ENCODE measurements at regions not wholly inside any gene's neighbourhood (a gene's known extent, or its start where the extent isn't known, plus 50 kb on each side); places are given as distances from the start of the nearest gene placed in this dataset.

DNA sequence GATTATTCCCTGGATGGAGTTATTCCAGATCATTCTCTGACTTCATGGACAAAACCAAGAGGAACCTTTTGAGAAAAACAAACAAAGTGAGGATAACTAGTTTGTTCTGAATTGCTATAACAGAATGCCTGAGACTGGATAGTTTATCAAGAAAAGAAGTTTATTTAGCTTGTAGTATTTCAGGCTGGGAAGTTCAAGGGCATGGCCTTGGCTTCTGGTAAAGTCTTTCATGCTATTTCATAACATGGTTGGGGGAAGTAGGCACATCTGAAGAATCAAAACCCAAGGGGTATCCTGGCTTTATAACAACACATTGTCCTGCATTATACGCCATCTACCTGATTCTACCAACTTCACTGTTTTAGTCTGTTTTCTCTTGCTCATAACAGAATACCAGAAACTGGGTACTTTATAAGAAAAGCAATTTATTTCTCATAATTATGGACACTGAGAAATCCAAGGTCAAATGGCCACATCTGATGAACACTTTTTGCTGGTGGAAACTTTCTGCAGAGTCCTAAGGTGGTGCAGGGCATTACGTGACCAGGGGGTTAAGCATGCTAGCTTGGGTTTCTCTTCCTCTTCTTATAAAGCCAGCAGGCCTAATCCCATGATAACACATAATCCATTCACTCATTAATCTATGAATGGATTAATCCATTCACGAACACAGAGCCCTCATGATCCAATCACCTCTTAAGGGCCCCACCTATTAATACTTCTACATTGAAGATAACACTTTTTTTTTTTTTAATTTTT lies 186.1 kb upstream of the PRSS16 start:
- Histone ChIP-seq H3K27me3 (ENCODE audit: insufficient read depth, low read depth, severe bottlenecking) (peaks cover 81% of the 10 kb centered on the region), H3K9me3 (ENCODE audit: severe bottlenecking) (no peaks in the 10 kb centered on the region), H3K36me3 (no peaks in the 10 kb centered on the region), H3K27ac (no peak overlapping the region), H3K4me3 (ENCODE audit: low read depth, low read length) (no peak overlapping the region)
- DNase-seq: no peak
- TF ChIP-seq, protein P1, sequence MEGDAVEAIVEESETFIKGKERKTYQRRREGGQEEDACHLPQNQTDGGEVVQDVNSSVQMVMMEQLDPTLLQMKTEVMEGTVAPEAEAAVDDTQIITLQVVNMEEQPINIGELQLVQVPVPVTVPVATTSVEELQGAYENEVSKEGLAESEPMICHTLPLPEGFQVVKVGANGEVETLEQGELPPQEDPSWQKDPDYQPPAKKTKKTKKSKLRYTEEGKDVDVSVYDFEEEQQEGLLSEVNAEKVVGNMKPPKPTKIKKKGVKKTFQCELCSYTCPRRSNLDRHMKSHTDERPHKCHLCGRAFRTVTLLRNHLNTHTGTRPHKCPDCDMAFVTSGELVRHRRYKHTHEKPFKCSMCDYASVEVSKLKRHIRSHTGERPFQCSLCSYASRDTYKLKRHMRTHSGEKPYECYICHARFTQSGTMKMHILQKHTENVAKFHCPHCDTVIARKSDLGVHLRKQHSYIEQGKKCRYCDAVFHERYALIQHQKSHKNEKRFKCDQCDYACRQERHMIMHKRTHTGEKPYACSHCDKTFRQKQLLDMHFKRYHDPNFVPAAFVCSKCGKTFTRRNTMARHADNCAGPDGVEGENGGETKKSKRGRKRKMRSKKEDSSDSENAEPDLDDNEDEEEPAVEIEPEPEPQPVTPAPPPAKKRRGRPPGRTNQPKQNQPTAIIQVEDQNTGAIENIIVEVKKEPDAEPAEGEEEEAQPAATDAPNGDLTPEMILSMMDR (IDR thresholded peaks at IDR 0.05; ENCODE audit: low read depth, low read length): no peak

DNA sequence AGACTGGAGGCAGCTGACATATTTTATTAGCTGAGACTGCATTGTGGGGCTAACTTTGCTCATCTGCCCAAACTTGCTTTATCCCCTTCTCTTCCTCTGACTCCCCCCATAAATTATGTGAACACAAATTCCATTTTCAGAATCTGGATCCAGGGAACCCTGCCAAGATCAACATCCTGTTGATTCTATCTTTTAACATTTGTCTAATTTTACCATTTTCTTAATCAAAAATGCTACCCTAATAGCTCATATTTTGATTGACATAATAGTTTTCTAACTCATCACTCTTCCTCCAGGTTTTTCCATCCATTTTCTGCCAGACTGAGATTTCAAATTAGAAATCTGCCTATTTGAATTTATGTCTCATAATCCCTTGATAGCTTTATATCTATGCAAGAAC lies 184.7 kb upstream of the PRSS16 start:
- DNase-seq: no peak
- no peak overlapping the region for H3K4me3 ChIP-seq (ENCODE audit: low read depth, low read length)
- H3K9me3 ChIP-seq (ENCODE audit: severe bottlenecking): no peaks in the 10 kb centered on the region
- peaks cover 83% of the 10 kb centered on the region for H3K27me3 ChIP-seq (ENCODE audit: insufficient read depth, low read depth, severe bottlenecking)
- no peak overlapping the region for H3K27ac ChIP-seq
- no peaks in the 10 kb centered on the region for H3K36me3 ChIP-seq
- TF ChIP-seq, protein P1 (IDR thresholded peaks at IDR 0.05; ENCODE audit: low read depth, low read length): no peak

DNA sequence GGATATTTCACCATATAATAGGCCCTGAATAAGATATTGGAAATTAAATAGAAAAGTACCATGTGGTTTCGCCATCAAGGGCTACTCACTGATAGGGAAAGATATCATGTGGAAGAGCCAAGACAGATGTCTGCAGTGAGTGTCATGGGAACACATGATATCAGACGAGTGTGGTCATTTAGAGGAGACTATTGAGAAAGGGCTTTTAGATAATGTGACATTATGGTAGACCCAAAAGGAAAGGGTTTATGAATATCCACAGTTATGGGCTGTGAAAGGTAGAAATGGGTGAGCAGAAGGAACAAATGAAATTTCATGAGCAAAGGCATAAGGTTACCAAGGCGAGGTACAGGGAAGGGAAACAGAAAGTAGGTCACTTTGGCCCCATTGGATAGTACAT lies 182.3 kb upstream of the PRSS16 start:
- TF ChIP-seq, protein P1 (IDR thresholded peaks at IDR 0.05; ENCODE audit: low read depth, low read length): no peak
- DNase-seq: no peak
- H3K4me3 ChIP-seq (ENCODE audit: low read depth, low read length): no peak overlapping the region

DNA sequence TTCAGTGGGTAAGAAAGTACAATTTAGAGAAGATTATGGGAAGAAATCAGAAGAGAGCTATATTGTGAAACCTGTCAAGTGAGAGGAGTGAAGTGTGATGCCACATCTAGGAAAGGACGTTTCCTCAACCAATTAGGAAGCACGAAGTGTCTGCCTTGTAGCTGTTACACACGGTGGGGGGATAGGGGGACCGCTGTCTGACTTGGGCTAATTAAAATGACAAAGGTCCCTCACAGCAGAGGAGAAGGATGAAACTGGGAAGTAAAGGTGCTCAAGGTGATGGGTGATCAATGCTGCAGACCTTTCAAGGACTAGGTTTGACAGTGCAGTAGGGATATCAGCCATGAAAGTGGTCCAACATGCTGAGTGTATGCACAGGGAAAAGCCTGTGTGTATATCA lies 181.1 kb upstream of the PRSS16 start:
- H3K4me3 ChIP-seq (ENCODE audit: low read depth, low read length): no peak overlapping the region
- peaks cover 87% of the 10 kb centered on the region for H3K27me3 ChIP-seq (ENCODE audit: insufficient read depth, low read depth, severe bottlenecking)
- no peak overlapping the region for H3K27ac ChIP-seq
- no peaks in the 10 kb centered on the region for H3K9me3 ChIP-seq (ENCODE audit: severe bottlenecking)
- no peak for DNase-seq
- TF ChIP-seq, protein P1 (IDR thresholded peaks at IDR 0.05; ENCODE audit: low read depth, low read length): no peak
- H3K36me3 ChIP-seq: no peaks in the 10 kb centered on the region

More for the DNA sequence above, 182.3 kb upstream of the PRSS16 start:
- H3K27ac ChIP-seq: no peak overlapping the region
- peaks cover 87% of the 10 kb centered on the region for H3K27me3 ChIP-seq (ENCODE audit: insufficient read depth, low read depth, severe bottlenecking)
- no peaks in the 10 kb centered on the region for H3K36me3 ChIP-seq
- H3K9me3 ChIP-seq (ENCODE audit: severe bottlenecking): no peaks in the 10 kb centered on the region

DNA sequence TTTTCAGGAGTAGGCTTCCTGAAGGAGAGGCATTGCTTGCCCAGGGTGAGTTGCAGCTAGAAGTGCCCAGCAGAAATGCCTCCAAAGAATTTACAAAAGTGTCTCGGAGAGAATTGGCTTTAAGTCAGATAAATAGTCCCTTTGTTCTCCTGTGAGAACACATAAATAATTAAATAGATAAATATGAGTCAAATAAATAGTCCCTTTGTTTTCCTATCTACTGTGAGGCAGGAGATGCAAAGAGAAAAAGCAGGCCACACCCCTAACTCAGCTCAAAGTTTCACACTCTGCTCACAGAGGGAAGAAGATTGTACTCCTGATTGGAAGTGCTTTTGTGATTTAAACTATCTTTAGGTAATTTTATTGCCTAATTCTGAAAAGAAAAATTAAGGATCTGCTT lies 180.7 kb upstream of the PRSS16 start:
- H3K36me3 ChIP-seq: no peaks in the 10 kb centered on the region
- H3K4me3 ChIP-seq (ENCODE audit: low read depth, low read length): no peak overlapping the region
- no peak overlapping the region for H3K27ac ChIP-seq
- TF ChIP-seq, protein P1 (IDR thresholded peaks at IDR 0.05; ENCODE audit: low read depth, low read length): no peak
- DNase-seq: no peak
- H3K27me3 ChIP-seq (ENCODE audit: insufficient read depth, low read depth, severe bottlenecking): peaks cover 90% of the 10 kb centered on the region
- H3K9me3 ChIP-seq (ENCODE audit: severe bottlenecking): no peaks in the 10 kb centered on the region

DNA sequence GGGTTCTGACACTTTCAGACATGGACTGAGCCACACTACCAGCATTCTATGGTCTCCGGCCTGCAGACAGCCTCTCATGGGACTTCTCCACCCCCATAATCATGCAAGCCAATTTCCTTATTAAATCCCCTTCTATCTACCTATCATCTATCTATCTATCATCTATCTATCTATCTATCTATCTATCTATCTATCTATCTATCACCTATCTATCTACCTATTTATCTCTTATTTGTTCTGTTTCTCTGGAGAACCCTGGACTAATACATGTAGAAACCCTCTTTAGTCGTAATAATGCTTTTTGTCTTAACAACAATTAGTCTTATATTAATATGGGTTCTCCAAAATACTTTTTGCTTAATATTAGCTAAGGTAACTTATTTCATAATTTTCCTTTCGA lies 174.1 kb upstream of the PRSS16 start:
- no peak for DNase-seq
- Histone ChIP-seq H3K4me3 (ENCODE audit: low read depth, low read length) (no peak overlapping the region), H3K9me3 (ENCODE audit: severe bottlenecking) (no peaks in the 10 kb centered on the region), H3K27me3 (ENCODE audit: insufficient read depth, low read depth, severe bottlenecking) (peaks cover 79% of the 10 kb centered on the region), H3K36me3 (no peaks in the 10 kb centered on the region), H3K27ac (no peak overlapping the region)
- TF ChIP-seq, protein P1 (IDR thresholded peaks at IDR 0.05; ENCODE audit: low read depth, low read length): no peak

Data from WERI-Rb-1 (cell line).